GM23338 (cell line): ENCODE measurements at regions not wholly inside any gene's neighbourhood (a gene's known extent, or its start where the extent isn't known, plus 50 kb on each side); places are given as distances from the start of the nearest gene placed in this dataset.

Source experiments
- ATAC-seq: fragments of 200-7000 bp; cut with Tn5 transposase; 3 replicates; pipeline ENCODE4 v1.9.1; 2020
- DNase-seq: peaks from one replicate; pipeline ENCODE4 v3.0.0-alpha.2; 2015; ENCODE audit warnings: low spot score
- H2AFZ ChIP-seq: fragments of 200-600 bp; sonication (generic); 2 replicates; pipeline ENCODE4 v1.8.0; 2016; ENCODE audit warnings: antibody characterized with exemption, mild to moderate bottlenecking, moderate library complexity
- H3F3A ChIP-seq: fragments of 200-600 bp; sonication (generic); replicated peaks from 2 replicates; pipeline ENCODE4 v1.8.0; 2017; ENCODE audit warnings: antibody characterized with exemption, mixed run types, low read depth
- H3K27ac ChIP-seq: fragments of 200-600 bp; sonication (generic); 2 replicates; pipeline ENCODE4 v1.6.1; 2016; ENCODE audit warnings: low read depth
- H3K27me3 ChIP-seq: fragments of 200-600 bp; sonication (generic); 2 replicates; pipeline ENCODE4 v1.8.0; 2016; ENCODE audit warnings: mild to moderate bottlenecking, mixed run types, moderate library complexity; ENCODE audit not compliant: insufficient read depth
- H3K36me3 ChIP-seq: fragments of 200-600 bp; sonication (generic); 2 replicates; pipeline ENCODE4 v1.8.0; 2016; ENCODE audit warnings: mild to moderate bottlenecking; ENCODE audit not compliant: insufficient read depth
- H3K4me1 ChIP-seq: fragments of 200-600 bp; sonication (generic); 2 replicates; pipeline ENCODE4 v1.8.0; 2016; ENCODE audit warnings: mild to moderate bottlenecking, moderate library complexity; ENCODE audit not compliant: insufficient read depth
- H3K4me2 ChIP-seq: fragments of 200-600 bp; sonication (generic); 2 replicates; pipeline ENCODE4 v1.7.1; 2017; ENCODE audit warnings: mixed run types
- H3K4me3 ChIP-seq: fragments of 200-600 bp; sonication (generic); 2 replicates; pipeline ENCODE4 v1.6.1; 2016; ENCODE audit warnings: mixed run types
- H3K79me2 ChIP-seq: fragments of 200-600 bp; sonication (generic); replicated peaks from 2 replicates; pipeline ENCODE4 v1.8.0; 2017; ENCODE audit warnings: mild to moderate bottlenecking; ENCODE audit not compliant: insufficient read depth
- H3K9me2 ChIP-seq: fragments of 200-600 bp; sonication (generic); 2 replicates; pipeline ENCODE4 v1.8.0; 2017; ENCODE audit not compliant: insufficient read depth
- H4K20me1 ChIP-seq: fragments of 200-600 bp; sonication (generic); replicated peaks from 2 replicates; pipeline ENCODE4 v1.8.0; 2017; ENCODE audit warnings: mild to moderate bottlenecking; ENCODE audit not compliant: insufficient read depth
- H3K27ac Mint-ChIP-seq: 2 replicates; pipeline ENCODE4 v1.8.0; 2020; ENCODE audit warnings: inconsistent platforms, mild to moderate bottlenecking, moderate library complexity, mixed read lengths
- H3K27me3 Mint-ChIP-seq: 3 replicates; pipeline ENCODE4 v1.8.0; 2022; ENCODE audit warnings: low read depth, mild to moderate bottlenecking, moderate library complexity, mixed read lengths, inconsistent platforms; ENCODE audit not compliant: insufficient read depth, poor library complexity
- H3K36me3 Mint-ChIP-seq: 3 replicates; pipeline ENCODE4 v1.8.0; 2021; ENCODE audit warnings: low read depth, mild to moderate bottlenecking, inconsistent platforms, moderate library complexity, mixed read lengths
- H3K4me1 Mint-ChIP-seq: 3 replicates; pipeline ENCODE4 v1.8.0; 2020; ENCODE audit warnings: mild to moderate bottlenecking, inconsistent platforms, mixed read lengths
- H3K4me3 Mint-ChIP-seq: 3 replicates; pipeline ENCODE4 v1.8.0; 2021; ENCODE audit warnings: moderate library complexity, mild to moderate bottlenecking, inconsistent platforms, mixed read lengths
- H3K9me3 Mint-ChIP-seq: 3 replicates; pipeline ENCODE4 v1.8.0; 2020; ENCODE audit warnings: moderate library complexity, mild to moderate bottlenecking, inconsistent platforms, mixed read lengths
- CREB1 ChIP-seq: fragments of 250-450 bp; sonication (Bioruptor Pico); IDR thresholded peaks from 2 replicates; pipeline ENCODE4 v1.5.0; 2020; ENCODE audit warnings: low read depth, mild to moderate bottlenecking, moderate library complexity
- CTCF ChIP-seq, 2 experiments: fragments of 200-600 bp in 1 of 2; sonication (generic) in 1 of 2; conservative IDR thresholded peaks; 2 replicates each; pipeline versions ENCODE4 v1.5.1 to v1.6.1; 2016 to 2017; ENCODE audit warnings: antibody characterized with exemption in 2 of 2, low read depth in 2 of 2, mild to moderate bottlenecking in 2 of 2, moderate library complexity in 1 of 2
- ETS1 ChIP-seq: IDR thresholded peaks from 2 replicates; pipeline ENCODE4 v1.6.1; 2016; ENCODE audit warnings: antibody characterized with exemption
- EZH2 ChIP-seq: fragments of 200-600 bp; sonication (generic); IDR thresholded peaks from one replicate; pipeline ENCODE4 v1.8.0; 2017; ENCODE audit warnings: antibody characterized with exemption, mild to moderate bottlenecking, low read depth; ENCODE audit not compliant: unreplicated experiment
- EZH2phosphoT487 ChIP-seq: fragments of 200-600 bp; sonication (generic); IDR thresholded peaks from one replicate; pipeline ENCODE4 v1.8.1; 2018; ENCODE audit warnings: antibody characterized with exemption; ENCODE audit not compliant: unreplicated experiment
- JUNB ChIP-seq: IDR thresholded peaks from one replicate; pipeline ENCODE4 v1.6.1; 2016; ENCODE audit warnings: antibody characterized with exemption; ENCODE audit not compliant: unreplicated experiment
- NANOG ChIP-seq: IDR thresholded peaks from 2 replicates; pipeline ENCODE4 v1.6.1; 2016; ENCODE audit warnings: antibody characterized with exemption, borderline replicate concordance
- POLR2AphosphoS5 ChIP-seq: IDR thresholded peaks from 2 replicates; pipeline ENCODE4 v1.6.1; 2016; ENCODE audit warnings: antibody characterized with exemption, low read depth
- REST ChIP-seq: IDR thresholded peaks from one replicate; pipeline ENCODE4 v1.6.1; 2018; ENCODE audit warnings: antibody characterized with exemption; ENCODE audit not compliant: unreplicated experiment
- ZNF114 ChIP-seq: fragments of 250-450 bp; sonication (Bioruptor Pico); IDR thresholded peaks from 2 replicates; pipeline ENCODE4 v1.5.0; 2020; ENCODE audit warnings: mild to moderate bottlenecking, moderate library complexity
- ZNF331 ChIP-seq: fragments of 250-450 bp; sonication (Bioruptor Pico); IDR thresholded peaks from 2 replicates; pipeline ENCODE4 v1.5.0; 2020; ENCODE audit warnings: low read depth, mild to moderate bottlenecking, moderate library complexity
- ZNF462 ChIP-seq: fragments of 250-450 bp; sonication (Bioruptor Pico); IDR thresholded peaks from 2 replicates; pipeline ENCODE4 v1.5.0; 2020; ENCODE audit warnings: mild to moderate bottlenecking, moderate library complexity

- Mint-ChIP-seq H3K9me3 (peaks cover 7% of the 10 kb centered on the region; the same call in 2 of the 3 replicates), H3K4me1 (no peaks in the 10 kb centered on the region), H3K27ac (no peak overlapping the region), H3K36me3 (no peaks in the 10 kb centered on the region; the same call in 2 of the 3 replicates), H3K27me3 (no peaks in the 10 kb centered on the region), H3K4me3 (no peak overlapping the region)
- Histone ChIP-seq H3K27ac (no peak overlapping the region), H4K20me1 (no peaks in the 10 kb centered on the region), H3K79me2 (no peaks in the 10 kb centered on the region), H3F3A (no peaks in the 10 kb centered on the region), H3K36me3 (no peaks in the 10 kb centered on the region), H3K4me1 (no peaks in the 10 kb centered on the region), H3K4me2 (no peak overlapping the region), H3K27me3 (no peaks in the 10 kb centered on the region), H2AFZ (no peak overlapping the region), H3K9me2 (peaks cover 3% of the 10 kb centered on the region), H3K4me3 (no peak overlapping the region)
- TF ChIP-seq POLR2AphosphoS5 (no peak), EZH2phosphoT487 (no peak), ETS1 (no peak), EZH2 (no peak), REST (no peak), ZNF114 (no peak), ZNF331 (no peak), NANOG (no peak), CTCF (conservative IDR thresholded peaks at IDR 0.05; ENCODE audit: low read depth in 2 of 2) (no peak), ZNF462 (no peak), CREB1 (CRISPR knock-in tag) (no peak), JUNB (no peak)
- DNase-seq (no peak), ATAC-seq (no peak)
Observed at GRCh38 chr1:215290018-215290417, 207.5 kb downstream of the KCNK2 start.
